ENCODE measurements at regions not wholly inside any gene's neighbourhood (a gene's known extent, or its start where the extent isn't known, plus 50 kb on each side); places are given as distances from the start of the nearest gene placed in this dataset.
"Not testable (repeated sequence)": the region's sequence is repeated elsewhere in the genome, so short reads cannot be mapped to it uniquely, and the experiment has no call there.

GRCh38 chr2:150802635-150803034 is 315.2 kb upstream of the RND3 start:
- Histone ChIP-seq H3K27me3 (ENCODE audit: insufficient read depth, low read length) (no peaks in the 10 kb centered on the region), H3K27ac (ENCODE audit: low read depth, low read length) (no peak overlapping the region), H3K9me2 (ENCODE audit: insufficient read depth) (no peaks in the 10 kb centered on the region), H3K79me2 (ENCODE audit: insufficient read depth, low read length) (no peaks in the 10 kb centered on the region), H3K4me1 (ENCODE audit: control insufficient read depth in 1 of 2, insufficient read depth in 2 of 2, low read length in 2 of 2) (no peaks in the 10 kb centered on the region), H3K36me3 (ENCODE audit: control insufficient read depth in 1 of 2, insufficient read depth in 2 of 2, low read length in 2 of 2) (no peaks in the 10 kb centered on the region), H2AFZ (ENCODE audit: low read depth, low read length, poor library complexity, severe bottlenecking) (no peak overlapping the region), H3K4me2 (ENCODE audit: low read length) (no peak overlapping the region), H4K20me1 (ENCODE audit: insufficient read depth) (no peaks in the 10 kb centered on the region), H3K9ac (ENCODE audit: low read length) (no peak overlapping the region), H3K4me3 (replicated peaks in 1 of 2; ENCODE audit: low read depth in 1 of 2, low read length in 2 of 2) (no peak overlapping the region), H3K9me3 (ENCODE audit: control insufficient read depth in 1 of 2, insufficient read depth in 1 of 2, low read depth in 1 of 2, low read length in 2 of 2) (no peaks in the 10 kb centered on the region)
- CTCF ChIA-PET: no interaction called here
- DNase-seq (ENCODE audit: low read depth, low spot score) (no peak), ATAC-seq (no peak)
- BruUV-seq (replicated peaks): no TSS peak
- TF ChIP-seq CBX3 (IDR thresholded peaks at IDR 0.05; ENCODE audit: low read depth): no peak
- no peak for TF ChIP-seq CEBPB (IDR thresholded peaks at IDR 0.05; ENCODE audit: low read depth)
- RAD21 ChIA-PET (ENCODE audit: low non-redundant PET in 1 of 2, low total read pairs in 2 of 2, uncharacterized antibody in 2 of 2, unreplicated experiment in 2 of 2): no interaction called here
- POLR2A ChIA-PET: no interaction called here
- intact Hi-C loops (cut with micrococcal nuclease): no loop called here

GRCh38 chr2:150796236-150796635 is 308.8 kb upstream of the RND3 start:
- H3K9ac ChIP-seq (ENCODE audit: low read length); H3K9me3 ChIP-seq (ENCODE audit: control insufficient read depth in 1 of 2, insufficient read depth in 1 of 2, low read depth in 1 of 2, low read length in 2 of 2); H4K20me1 ChIP-seq (ENCODE audit: insufficient read depth); BruUV-seq (replicated peaks); POLR2A ChIA-PET; H3K4me1 ChIP-seq (ENCODE audit: control insufficient read depth in 1 of 2, insufficient read depth in 2 of 2, low read length in 2 of 2); H3K79me2 ChIP-seq (ENCODE audit: insufficient read depth, low read length); H3K9me2 ChIP-seq (ENCODE audit: insufficient read depth); H3K36me3 ChIP-seq (ENCODE audit: control insufficient read depth in 1 of 2, insufficient read depth in 2 of 2, low read length in 2 of 2); intact Hi-C loops (cut with micrococcal nuclease); RAD21 ChIA-PET (ENCODE audit: low non-redundant PET in 1 of 2, low total read pairs in 2 of 2, uncharacterized antibody in 2 of 2, unreplicated experiment in 2 of 2); H3K27me3 ChIP-seq (ENCODE audit: insufficient read depth, low read length); H3K27ac ChIP-seq (ENCODE audit: low read depth, low read length); DNase-seq (ENCODE audit: low read depth, low spot score); H2AFZ ChIP-seq (ENCODE audit: low read depth, low read length, poor library complexity, severe bottlenecking); H3K4me2 ChIP-seq (ENCODE audit: low read length); ATAC-seq; CTCF ChIA-PET; H3K4me3 ChIP-seq (replicated peaks in 1 of 2; ENCODE audit: low read depth in 1 of 2, low read length in 2 of 2): not testable (repeated sequence)

- no peak for DNase-seq (ENCODE audit: low read depth, low spot score)
- Histone ChIP-seq H3K4me1 (ENCODE audit: control insufficient read depth in 1 of 2, insufficient read depth in 2 of 2, low read length in 2 of 2) (no peaks in the 10 kb centered on the region), H3K9me3 (ENCODE audit: control insufficient read depth in 1 of 2, insufficient read depth in 1 of 2, low read depth in 1 of 2, low read length in 2 of 2) (no peaks in the 10 kb centered on the region), H3K4me2 (ENCODE audit: low read length) (no peak overlapping the region), H3K9ac (ENCODE audit: low read length) (no peak overlapping the region), H3K4me3 (replicated peaks in 1 of 2; ENCODE audit: low read depth in 1 of 2, low read length in 2 of 2) (no peak overlapping the region), H3K9me2 (ENCODE audit: insufficient read depth) (no peaks in the 10 kb centered on the region), H3K27me3 (ENCODE audit: insufficient read depth, low read length) (no peaks in the 10 kb centered on the region), H3K27ac (ENCODE audit: low read depth, low read length) (no peak overlapping the region), H2AFZ (ENCODE audit: low read depth, low read length, poor library complexity, severe bottlenecking) (no peak overlapping the region), H3K79me2 (ENCODE audit: insufficient read depth, low read length) (no peaks in the 10 kb centered on the region), H3K36me3 (ENCODE audit: control insufficient read depth in 1 of 2, insufficient read depth in 2 of 2, low read length in 2 of 2) (no peaks in the 10 kb centered on the region), H4K20me1 (ENCODE audit: insufficient read depth) (no peaks in the 10 kb centered on the region)
- ATAC-seq: no peak
- RAD21 ChIA-PET (ENCODE audit: low non-redundant PET in 1 of 2, low total read pairs in 2 of 2, uncharacterized antibody in 2 of 2, unreplicated experiment in 2 of 2): no interaction called here
- CTCF ChIA-PET: no interaction called here
- POLR2A ChIA-PET: no interaction called here
- intact Hi-C loops (cut with micrococcal nuclease): no loop called here
- BruUV-seq (replicated peaks): no TSS peak
- TF ChIP-seq EZH2phosphoT487 (IDR thresholded peaks at IDR 0.05; ENCODE audit: borderline replicate concordance) (no peak), EZH2 (IDR thresholded peaks at IDR 0.05) (no peak), ATF3 (IDR thresholded peaks at IDR 0.05) (no peak), CTCF (IDR thresholded peaks at IDR 0.05 in 2 of 3, conservative IDR thresholded peaks at IDR 0.05 in 1 of 3; ENCODE audit: borderline replicate concordance in 1 of 3, insufficient read depth in 1 of 3, low read depth in 2 of 3, low read length in 2 of 3) (no peak), SRF (IDR thresholded peaks at IDR 0.05; ENCODE audit: low read depth) (no peak), EGR1 (IDR thresholded peaks at IDR 0.05; ENCODE audit: low read depth) (no peak), ZBTB33 (IDR thresholded peaks at IDR 0.05; ENCODE audit: extremely low read depth, insufficient replicate concordance, low read length) (no peak), ZNF274 (IDR thresholded peaks at IDR 0.05; ENCODE audit: low read depth, low read length) (no peak), SP1 (IDR thresholded peaks at IDR 0.05; ENCODE audit: low read depth) (no peak)
Measured at GRCh38 chr2:150792780-150793300, 305.4 kb upstream of the RND3 start.
